ENCODE measurements at regions not wholly inside any gene's neighbourhood (a gene's known extent, or its start where the extent isn't known, plus 50 kb on each side); places are given as distances from the start of the nearest gene placed in this dataset.

DNA sequence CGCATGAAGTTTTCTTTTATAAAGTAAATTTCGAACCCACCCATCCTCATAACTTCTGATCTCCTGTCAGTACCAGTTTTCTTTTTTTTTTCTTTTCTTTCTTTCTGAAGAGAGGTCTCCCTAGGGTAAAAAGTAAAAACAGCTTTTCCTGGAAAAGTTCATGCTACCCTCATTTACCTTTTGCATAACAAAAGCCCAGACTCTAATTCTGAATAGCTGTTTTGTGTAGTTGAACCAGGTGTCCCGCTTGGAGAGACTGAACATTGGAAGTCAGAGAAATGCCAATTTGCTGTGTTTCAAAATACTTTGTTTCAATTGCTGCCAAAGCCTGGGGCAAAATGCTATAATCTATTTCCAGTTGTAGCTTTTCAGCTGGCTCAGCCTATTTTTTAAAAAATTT, 113.7 kb upstream of the RUNX1 start:
- TF ChIP-seq SMARCC2 (IDR thresholded peaks at IDR 0.05) (no peak), ZBTB1 (CRISPR knock-in tag; IDR thresholded peaks at IDR 0.05; ENCODE audit: borderline replicate concordance) (no peak), POLR2AphosphoS5 (IDR thresholded peaks at IDR 0.05; ENCODE audit: low read depth, low read length) (no peak), CTCF (CRISPR knock-in tag; IDR thresholded peaks at IDR 0.05) (no peak), PBX3 (CRISPR knock-in tag; IDR thresholded peaks at IDR 0.05; ENCODE audit: borderline replicate concordance) (no peak), TARDBP (CRISPR knock-in tag; IDR thresholded peaks at IDR 0.05) (no peak), ZNF34 (CRISPR knock-in tag; IDR thresholded peaks at IDR 0.05; ENCODE audit: borderline replicate concordance) (no peak), PHF20 (CRISPR knock-in tag; IDR thresholded peaks at IDR 0.05) (no peak), ZNF629 (CRISPR knock-in tag; conservative IDR thresholded peaks at IDR 0.05) (no peak), MAFG (CRISPR knock-in tag; IDR thresholded peaks at IDR 0.05) (no peak), FOXM1 (CRISPR knock-in tag; IDR thresholded peaks at IDR 0.05) (no peak), CEBPB (IDR thresholded peaks at IDR 0.05; ENCODE audit: borderline replicate concordance, low read depth, low read length) (no peak), ASH2L (IDR thresholded peaks at IDR 0.05; ENCODE audit: insufficient read length, low read depth, low read length) (no peak)
- TF ChIP-seq, protein P1, sequence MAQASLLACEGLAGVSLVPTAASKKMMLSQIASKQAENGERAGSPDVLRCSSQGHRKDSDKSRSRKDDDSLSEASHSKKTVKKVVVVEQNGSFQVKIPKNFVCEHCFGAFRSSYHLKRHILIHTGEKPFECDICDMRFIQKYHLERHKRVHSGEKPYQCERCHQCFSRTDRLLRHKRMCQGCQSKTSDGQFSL (CRISPR knock-in tag; IDR thresholded peaks at IDR 0.05), result no peak

Measured in HepG2 (cell line).